NOMO-1 treated with DMSO at 0.1 percent for 48 hours (cell line): ENCODE measurements at regions not wholly inside any gene's neighbourhood (a gene's known extent, or its start where the extent isn't known, plus 50 kb on each side); places are given as distances from the start of the nearest gene placed in this dataset.
"Not testable (repeated sequence)": the region's sequence is repeated elsewhere in the genome, so short reads cannot be mapped to it uniquely, and the experiment has no call there.

Source experiments
- DNase-seq: peaks from one replicate; lab custom pipeline; 2025; ENCODE audit not compliant: unreplicated experiment; lab: John Stamatoyannopoulos, UW

- peak; percentile 59 for DNase-seq
These were observed 115.9 kb upstream of the CACUL1 start for GRCh38 chr10:118870467-118871243.

GRCh38 chr10:118871244-118871865, 116.6 kb upstream of the CACUL1 start:
- DNase-seq, result no peak

GRCh38 chr10:118873091-118873737, 118.4 kb upstream of the CACUL1 start:
- no peak for DNase-seq

- no peak for DNase-seq
These were observed 119.0 kb upstream of the CACUL1 start for GRCh38 chr10:118873738-118874105.

GRCh38 chr10:118874171-118874570, 119.4 kb upstream of the CACUL1 start:
- no peak for DNase-seq

GRCh38 chr10:118875087-118875486, 120.3 kb upstream of the CACUL1 start:
- no peak for DNase-seq

- DNase-seq, result no peak
These were observed 128.0 kb upstream of the CACUL1 start for GRCh38 chr10:118882741-118883140.

- no peak for DNase-seq
These were observed 137.3 kb upstream of the NANOS1 start for GRCh38 chr10:118892255-118892654.

GRCh38 chr10:118894891-118895290, 134.6 kb upstream of the NANOS1 start:
- not testable (repeated sequence) for DNase-seq

GRCh38 chr10:118900617-118901016, 128.9 kb upstream of the NANOS1 start:
- no peak for DNase-seq

- DNase-seq, result no peak
These were observed 128.1 kb upstream of the NANOS1 start for GRCh38 chr10:118901380-118901779.

- no peak for DNase-seq
These were observed 127.6 kb upstream of the NANOS1 start for GRCh38 chr10:118901906-118902305.

GRCh38 chr10:118902656-118903055, 126.9 kb upstream of the NANOS1 start:
- not testable (repeated sequence) for DNase-seq

- DNase-seq, result no peak
These were observed 126.3 kb upstream of the NANOS1 start for GRCh38 chr10:118903251-118903650.

- DNase-seq, result no peak
These were observed 125.8 kb upstream of the NANOS1 start for GRCh38 chr10:118903691-118904090.

- DNase-seq, result no peak
These were observed 125.2 kb upstream of the NANOS1 start for GRCh38 chr10:118904286-118904685.

GRCh38 chr10:118907051-118907450, 122.5 kb upstream of the NANOS1 start:
- DNase-seq, result no peak

GRCh38 chr10:118908557-118909256, 120.8 kb upstream of the NANOS1 start:
- no peak for DNase-seq

GRCh38 chr10:118910702-118911101, 118.8 kb upstream of the NANOS1 start:
- no peak for DNase-seq

GRCh38 chr10:118911363-118911762, 118.2 kb upstream of the NANOS1 start:
- DNase-seq, result no peak

GRCh38 chr10:118912961-118913600, 116.4 kb upstream of the NANOS1 start:
- DNase-seq, result no peak
